ENCODE measurements at regions not wholly inside any gene's neighbourhood (a gene's known extent, or its start where the extent isn't known, plus 50 kb on each side); places are given as distances from the start of the nearest gene placed in this dataset.
A peak's percentile ranks its signal among the peaks of the same experiment; 100 is the strongest.

GRCh38 chr6:149250951-149251350, 66.6 kb upstream of the TAB2 start:
- Histone ChIP-seq H3K27me3 (no peaks in the 10 kb centered on the region), H3K27ac (no peak overlapping the region), H3K4me3 (no peak overlapping the region), H3K36me3 (no peaks in the 10 kb centered on the region), H3K9me3 (ENCODE audit: low read depth) (no peaks in the 10 kb centered on the region), H3K4me1 (ENCODE audit: low read depth) (peaks cover 4% of the 10 kb centered on the region)
- no peak for DNase-seq (ENCODE audit: low read depth in 1 of 2, low spot score in 1 of 2)
- TF ChIP-seq CTCF (IDR thresholded peaks at IDR 0.05; ENCODE audit: low read depth, low read length): no peak

- Histone ChIP-seq H3K9me3 (ENCODE audit: low read depth) (no peaks in the 10 kb centered on the region), H3K27ac (no peak overlapping the region), H3K4me1 (ENCODE audit: low read depth) (peaks cover 8% of the 10 kb centered on the region), H3K36me3 (no peaks in the 10 kb centered on the region), H3K4me3 (no peak overlapping the region), H3K27me3 (no peaks in the 10 kb centered on the region)
- DNase-seq (ENCODE audit: low read depth in 1 of 2, low spot score in 1 of 2): no peak
- TF ChIP-seq CTCF (IDR thresholded peaks at IDR 0.05; ENCODE audit: low read depth, low read length): no peak
These were observed 64.9 kb upstream of the TAB2 start for GRCh38 chr6:149252622-149253021.

GRCh38 chr6:149254253-149254652, 63.3 kb upstream of the TAB2 start:
- TF ChIP-seq CTCF (IDR thresholded peaks at IDR 0.05; ENCODE audit: low read depth, low read length): no peak
- Histone ChIP-seq H3K27ac (no peak overlapping the region), H3K9me3 (ENCODE audit: low read depth) (no peaks in the 10 kb centered on the region), H3K4me3 (no peak overlapping the region), H3K36me3 (no peaks in the 10 kb centered on the region), H3K27me3 (no peaks in the 10 kb centered on the region), H3K4me1 (ENCODE audit: low read depth) (peaks cover 5% of the 10 kb centered on the region)
- DNase-seq (ENCODE audit: low read depth in 1 of 2, low spot score in 1 of 2): no peak

- TF ChIP-seq CTCF (IDR thresholded peaks at IDR 0.05; ENCODE audit: low read depth, low read length): no peak
- Histone ChIP-seq H3K4me1 (ENCODE audit: low read depth) (peaks cover 30% of the 10 kb centered on the region), H3K36me3 (no peaks in the 10 kb centered on the region), H3K9me3 (ENCODE audit: low read depth) (no peaks in the 10 kb centered on the region), H3K4me3 (no peak overlapping the region), H3K27ac (peak overlapping the region; percentile 88), H3K27me3 (no peaks in the 10 kb centered on the region)
- no peak for DNase-seq (ENCODE audit: low read depth in 1 of 2, low spot score in 1 of 2)
These were observed 57.8 kb upstream of the TAB2 start for GRCh38 chr6:149259753-149260152.

GRCh38 chr6:149260214-149260874, 57.2 kb upstream of the TAB2 start:
- Histone ChIP-seq H3K36me3 (no peaks in the 10 kb centered on the region), H3K9me3 (ENCODE audit: low read depth) (no peaks in the 10 kb centered on the region), H3K4me1 (ENCODE audit: low read depth) (peaks cover 30% of the 10 kb centered on the region), H3K27ac (peak overlapping the region; percentile 88), H3K4me3 (no peak overlapping the region), H3K27me3 (no peaks in the 10 kb centered on the region)
- no peak for TF ChIP-seq CTCF (IDR thresholded peaks at IDR 0.05; ENCODE audit: low read depth, low read length)
- DNase-seq (ENCODE audit: low read depth in 1 of 2, low spot score in 1 of 2): peak in 1 of 2 donors; percentile 60

All from cardiac muscle cell (in vitro differentiated cells and primary cell).